RWPE1 (cell line): ENCODE measurements at regions not wholly inside any gene's neighbourhood (a gene's known extent, or its start where the extent isn't known, plus 50 kb on each side); places are given as distances from the start of the nearest gene placed in this dataset.

Experiments used
- CTCF ChIA-PET: fragments of 350-600 bp; sonication (Branson Sonifier 250); formaldehyde crosslinking; extraction: SDS; loops from one replicate; lab custom pipeline; 2021; lab: Yijun Ruan, JAX
- POLR2A ChIA-PET: fragments of 400-600 bp; formaldehyde crosslinking; extraction: SDS; loops from one replicate; lab custom pipeline; 2020; ENCODE audit warnings: antibody characterized with exemption; ENCODE audit not compliant: low non-redundant PET; lab: Yijun Ruan, JAX
- DNase-seq: peaks from one replicate; pipeline ENCODE4 v3.0.0; 2012; ENCODE audit warnings: low spot score
- H3K27ac ChIP-seq: fragments of 450-650 bp; 2 replicates; pipeline ENCODE4 v1.5.1; 2017
- TF ChIP-seq, protein P1 (sequence below): fragments of 450-650 bp; conservative IDR thresholded peaks from 2 replicates; pipeline ENCODE4 v1.5.1; 2017; ENCODE audit warnings: low read depth, mild to moderate bottlenecking

DNA sequence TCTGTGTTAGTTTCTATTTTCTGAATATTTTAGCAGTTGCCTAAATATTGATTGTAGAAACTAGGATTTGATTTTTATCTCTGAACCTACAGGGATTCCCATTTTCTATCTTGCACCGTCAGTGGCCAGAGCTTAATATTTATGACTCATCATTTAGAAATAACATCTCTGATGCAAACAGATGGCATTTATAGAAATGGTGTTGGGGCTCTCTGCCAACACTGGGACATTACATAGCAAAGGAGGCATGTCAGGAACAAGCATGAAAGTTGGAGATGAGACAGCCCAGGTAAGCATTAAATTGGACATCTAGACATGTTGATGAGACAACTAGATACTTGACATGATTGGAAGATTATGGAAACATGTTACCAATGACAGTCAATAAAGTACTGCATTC lies 165.3 kb upstream of the SYT4 start:
- H3K27ac ChIP-seq, result no peak overlapping the region
- TF ChIP-seq, protein P1, sequence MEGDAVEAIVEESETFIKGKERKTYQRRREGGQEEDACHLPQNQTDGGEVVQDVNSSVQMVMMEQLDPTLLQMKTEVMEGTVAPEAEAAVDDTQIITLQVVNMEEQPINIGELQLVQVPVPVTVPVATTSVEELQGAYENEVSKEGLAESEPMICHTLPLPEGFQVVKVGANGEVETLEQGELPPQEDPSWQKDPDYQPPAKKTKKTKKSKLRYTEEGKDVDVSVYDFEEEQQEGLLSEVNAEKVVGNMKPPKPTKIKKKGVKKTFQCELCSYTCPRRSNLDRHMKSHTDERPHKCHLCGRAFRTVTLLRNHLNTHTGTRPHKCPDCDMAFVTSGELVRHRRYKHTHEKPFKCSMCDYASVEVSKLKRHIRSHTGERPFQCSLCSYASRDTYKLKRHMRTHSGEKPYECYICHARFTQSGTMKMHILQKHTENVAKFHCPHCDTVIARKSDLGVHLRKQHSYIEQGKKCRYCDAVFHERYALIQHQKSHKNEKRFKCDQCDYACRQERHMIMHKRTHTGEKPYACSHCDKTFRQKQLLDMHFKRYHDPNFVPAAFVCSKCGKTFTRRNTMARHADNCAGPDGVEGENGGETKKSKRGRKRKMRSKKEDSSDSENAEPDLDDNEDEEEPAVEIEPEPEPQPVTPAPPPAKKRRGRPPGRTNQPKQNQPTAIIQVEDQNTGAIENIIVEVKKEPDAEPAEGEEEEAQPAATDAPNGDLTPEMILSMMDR, result no peak
- DNase-seq, result no peak
- CTCF ChIA-PET, result no interaction called here
- POLR2A ChIA-PET, result no interaction called here

DNA sequence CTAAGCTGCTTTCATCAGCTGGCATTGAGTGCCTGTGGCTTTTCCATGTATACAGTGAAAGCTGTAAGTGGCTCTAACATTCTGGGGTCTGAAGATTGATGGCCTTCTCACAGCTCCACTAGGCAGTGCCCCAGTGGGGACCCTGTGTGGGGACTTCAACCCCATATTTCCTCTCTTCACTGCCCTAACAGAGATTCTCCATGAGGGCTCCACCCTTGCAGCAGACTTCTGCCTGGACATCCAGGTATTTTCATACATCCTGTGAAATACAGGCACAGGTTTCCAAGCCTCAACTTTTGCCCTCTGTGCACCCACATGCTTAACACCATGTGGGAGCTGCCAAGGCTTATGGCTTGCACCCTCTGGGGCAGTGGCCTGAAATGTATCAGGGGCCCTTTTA lies 188.2 kb upstream of the SYT4 start:
- DNase-seq, result no peak
- H3K27ac ChIP-seq, result no peak overlapping the region
- TF ChIP-seq, protein P1, result no peak
- POLR2A ChIA-PET, result no interaction called here
- CTCF ChIA-PET, result no interaction called here

DNA sequence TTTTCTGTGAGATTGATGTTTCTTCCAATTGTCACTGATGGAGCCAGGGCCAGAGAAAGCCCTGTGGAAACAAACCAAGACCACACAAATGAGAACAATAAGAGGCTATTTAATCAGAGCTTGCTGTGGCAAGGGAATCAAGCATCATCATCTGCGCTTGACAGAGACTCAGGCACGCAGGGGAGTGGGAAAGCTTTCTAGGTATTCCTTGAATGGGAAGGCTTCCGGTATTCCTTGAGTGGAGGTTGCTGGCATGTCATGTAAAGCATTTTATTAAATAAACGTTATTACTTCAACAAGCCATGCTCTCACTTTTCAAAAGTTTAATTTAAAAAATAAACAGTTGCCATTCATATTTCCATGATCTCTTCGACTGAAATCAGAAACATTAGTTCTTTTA lies 194.6 kb upstream of the SYT4 start:
- TF ChIP-seq, protein P1, result no peak

DNA sequence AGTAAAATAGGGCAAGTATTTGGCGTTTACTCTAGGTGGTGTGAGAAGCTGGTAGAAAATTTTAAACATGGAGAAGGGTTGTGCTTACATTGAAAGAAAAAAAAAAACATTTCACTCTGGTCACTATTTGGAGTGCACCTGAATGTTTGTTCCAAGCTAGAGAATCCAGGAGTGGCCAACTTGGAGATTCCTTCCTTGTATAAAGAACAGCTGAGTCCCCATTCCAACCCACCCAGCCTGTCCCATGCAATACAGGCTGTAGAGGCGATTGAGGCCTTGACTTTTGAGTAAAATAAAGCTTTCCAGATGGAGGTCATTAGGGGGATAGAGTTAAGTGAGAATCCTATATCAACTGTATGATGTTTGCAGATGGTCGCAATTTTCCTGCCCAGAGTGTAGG lies 203.8 kb upstream of the SYT4 start:
- DNase-seq, result no peak
- no peak overlapping the region for H3K27ac ChIP-seq
- ChIA-PET CTCF (interaction anchor here (1.1 kb wide), 1 partner anchor 662 kb away, joined by 4 read pairs; no protein-coding TSS in a partner anchor), POLR2A (no interaction called here)
- TF ChIP-seq, protein P1, result no peak

More for the DNA sequence above, 194.6 kb upstream of the SYT4 start:
- POLR2A ChIA-PET, result no interaction called here
- no peak overlapping the region for H3K27ac ChIP-seq
- DNase-seq, result no peak
- CTCF ChIA-PET, result no interaction called here

DNA sequence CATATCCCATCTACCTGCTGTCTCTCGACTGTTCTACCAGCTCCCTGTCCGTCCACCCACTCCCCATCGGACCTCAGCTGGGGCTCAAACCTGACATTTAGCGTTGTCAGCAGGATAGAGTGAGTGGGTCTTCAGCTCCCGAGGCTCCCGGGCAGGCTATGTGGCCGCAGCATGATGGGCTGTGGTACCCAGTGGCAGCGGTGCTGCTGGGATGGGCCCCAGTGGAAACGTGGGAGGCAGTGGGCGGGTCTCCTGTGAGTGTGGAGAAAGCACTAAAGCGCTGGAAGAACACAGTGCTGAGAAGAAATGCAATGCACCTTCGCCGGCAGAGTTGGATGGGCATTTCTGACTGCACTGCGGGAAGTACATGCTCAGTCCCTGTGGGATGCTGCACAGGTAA lies 204.8 kb upstream of the SYT4 start:
- CTCF ChIA-PET, result no interaction called here
- TF ChIP-seq, protein P1, result no peak
- no peak overlapping the region for H3K27ac ChIP-seq
- DNase-seq, result no peak
- POLR2A ChIA-PET, result no interaction called here

DNA sequence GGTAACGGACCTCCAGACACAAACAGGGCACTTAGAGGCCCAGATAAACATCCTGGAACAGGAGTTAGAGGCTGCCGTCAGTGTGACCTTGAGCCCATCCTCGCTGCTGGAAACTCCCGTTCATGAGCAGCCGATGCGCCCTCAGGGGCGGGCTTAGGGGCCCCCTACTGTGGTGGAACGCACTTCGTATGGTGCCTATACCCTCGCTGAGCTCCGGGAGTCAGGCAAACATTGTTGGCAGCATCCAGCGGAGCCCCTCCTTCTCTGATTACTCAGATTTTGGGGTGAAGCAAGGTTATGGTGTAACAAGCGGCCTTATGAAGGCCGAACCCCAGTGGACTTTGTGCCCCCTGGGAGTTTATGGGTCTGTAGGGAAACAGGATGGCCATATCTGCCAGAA lies 205.3 kb upstream of the SYT4 start:
- CTCF ChIA-PET, result interaction anchor here (0.6 kb wide), 1 partner anchor 1381 kb away, joined by 4 read pairs; no protein-coding TSS in a partner anchor
- TF ChIP-seq, protein P1, result no peak
- POLR2A ChIA-PET, result no interaction called here
- no peak for DNase-seq
- no peak overlapping the region for H3K27ac ChIP-seq
